ENCODE measurements at regions not wholly inside any gene's neighbourhood (a gene's known extent, or its start where the extent isn't known, plus 50 kb on each side); places are given as distances from the start of the nearest gene placed in this dataset.

GRCh38 chr14:71659159-71659558 is 273.1 kb upstream of the RGS6 start:
- TF ChIP-seq CTCF (IDR thresholded peaks at IDR 0.05; ENCODE audit: poor library complexity, severe bottlenecking) (no peak), POLR2AphosphoS5 (IDR thresholded peaks at IDR 0.05) (no peak), EZH2 (IDR thresholded peaks at IDR 0.05; ENCODE audit: borderline replicate concordance, insufficient read depth, low read length, poor library complexity, severe bottlenecking) (no peak)
